ENCODE measurements at regions not wholly inside any gene's neighbourhood (a gene's known extent, or its start where the extent isn't known, plus 50 kb on each side); places are given as distances from the start of the nearest gene placed in this dataset.

GRCh38 chr5:63141591-63141990 is 563.0 kb downstream of the LRRC70 start:
- TF ChIP-seq CTCF (IDR thresholded peaks at IDR 0.05) (no peak), POLR2A (IDR thresholded peaks at IDR 0.05) (no peak), EP300 (IDR thresholded peaks at IDR 0.05) (no peak)

Data from suprapubic skin (tissue), 3 donors.